ENCODE measurements at regions not wholly inside any gene's neighbourhood (a gene's known extent, or its start where the extent isn't known, plus 50 kb on each side); places are given as distances from the start of the nearest gene placed in this dataset.

DNA sequence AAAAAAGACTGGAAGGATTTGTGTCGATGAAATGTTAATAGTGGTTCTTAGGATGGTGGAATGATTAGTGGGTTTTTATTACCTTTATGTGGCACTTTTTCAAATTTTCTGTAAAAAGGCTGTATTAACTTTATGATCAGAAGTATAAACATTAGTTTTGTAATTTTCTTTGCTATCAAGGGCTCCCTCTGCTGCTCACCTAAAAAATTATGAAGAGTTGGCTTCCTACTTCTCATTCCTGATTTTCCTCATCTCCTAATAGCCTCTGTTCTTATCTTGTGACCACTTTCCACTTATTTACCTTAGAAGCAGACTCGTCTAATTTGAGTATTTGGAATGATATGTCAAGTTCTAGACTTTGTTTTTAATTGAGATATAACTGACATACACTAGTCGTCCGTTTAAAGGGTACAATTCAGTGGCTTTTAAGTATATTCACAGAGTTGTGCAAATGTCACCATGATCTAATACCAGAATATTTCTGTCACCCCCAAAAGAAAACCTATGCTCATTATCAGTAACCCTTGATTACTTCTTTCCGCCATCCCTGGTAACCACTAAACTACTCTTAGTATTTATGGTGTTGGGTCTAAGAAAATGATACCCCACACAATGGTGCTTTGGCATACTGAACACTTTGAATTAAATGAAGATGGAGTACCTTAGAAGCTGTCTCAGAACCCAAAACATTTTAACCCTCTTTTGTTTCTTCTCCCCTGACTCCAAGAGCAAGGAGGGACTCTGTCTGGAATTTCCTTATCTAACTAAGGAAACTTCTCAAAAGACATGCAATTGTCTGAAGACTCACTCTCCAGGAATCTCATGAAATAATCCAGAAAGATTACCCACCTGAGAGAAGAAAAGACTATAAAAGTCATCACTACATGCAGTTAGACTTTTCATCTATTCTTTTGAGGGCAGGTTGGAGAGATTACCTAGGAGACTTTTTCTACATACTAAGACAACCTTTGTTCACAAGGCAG is 311.3 kb downstream of the DLEU7 start:
- Histone ChIP-seq H3K4me1 (peaks cover 5 to 45% (median 25%) of the 10 kb centered on the region in 12 donors), H3K4me3 (no peak overlapping the region), H3K27ac (no peak overlapping the region), H3K36me3 (no peaks in the 10 kb centered on the region), H3K27me3 (no peaks in the 10 kb centered on the region), H3K9me3 (peaks cover 0 to 32% (median 18%) of the 10 kb centered on the region in 12 donors)
- DNase-seq (no peak), ATAC-seq (no peak)
- intact Hi-C loops (cut with DNase I): loop anchor here in 9 of 10 donors (2.0 to 10.0 kb wide), 17 partner anchors 147 to 557 kb away; partner anchors contain the start of gene TRIM13 (in 1 of the 9)
- WGBS, 4 donors: 76 to 82% (median 79%) methylated on average over 5 of the region's 5 CpGs
- no peak for TF ChIP-seq POLR2A (IDR thresholded peaks at IDR 0.05)
- TF ChIP-seq, protein P1, sequence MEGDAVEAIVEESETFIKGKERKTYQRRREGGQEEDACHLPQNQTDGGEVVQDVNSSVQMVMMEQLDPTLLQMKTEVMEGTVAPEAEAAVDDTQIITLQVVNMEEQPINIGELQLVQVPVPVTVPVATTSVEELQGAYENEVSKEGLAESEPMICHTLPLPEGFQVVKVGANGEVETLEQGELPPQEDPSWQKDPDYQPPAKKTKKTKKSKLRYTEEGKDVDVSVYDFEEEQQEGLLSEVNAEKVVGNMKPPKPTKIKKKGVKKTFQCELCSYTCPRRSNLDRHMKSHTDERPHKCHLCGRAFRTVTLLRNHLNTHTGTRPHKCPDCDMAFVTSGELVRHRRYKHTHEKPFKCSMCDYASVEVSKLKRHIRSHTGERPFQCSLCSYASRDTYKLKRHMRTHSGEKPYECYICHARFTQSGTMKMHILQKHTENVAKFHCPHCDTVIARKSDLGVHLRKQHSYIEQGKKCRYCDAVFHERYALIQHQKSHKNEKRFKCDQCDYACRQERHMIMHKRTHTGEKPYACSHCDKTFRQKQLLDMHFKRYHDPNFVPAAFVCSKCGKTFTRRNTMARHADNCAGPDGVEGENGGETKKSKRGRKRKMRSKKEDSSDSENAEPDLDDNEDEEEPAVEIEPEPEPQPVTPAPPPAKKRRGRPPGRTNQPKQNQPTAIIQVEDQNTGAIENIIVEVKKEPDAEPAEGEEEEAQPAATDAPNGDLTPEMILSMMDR (IDR thresholded peaks at IDR 0.05): peak; percentile 37 to 75 (median 57)

DNA sequence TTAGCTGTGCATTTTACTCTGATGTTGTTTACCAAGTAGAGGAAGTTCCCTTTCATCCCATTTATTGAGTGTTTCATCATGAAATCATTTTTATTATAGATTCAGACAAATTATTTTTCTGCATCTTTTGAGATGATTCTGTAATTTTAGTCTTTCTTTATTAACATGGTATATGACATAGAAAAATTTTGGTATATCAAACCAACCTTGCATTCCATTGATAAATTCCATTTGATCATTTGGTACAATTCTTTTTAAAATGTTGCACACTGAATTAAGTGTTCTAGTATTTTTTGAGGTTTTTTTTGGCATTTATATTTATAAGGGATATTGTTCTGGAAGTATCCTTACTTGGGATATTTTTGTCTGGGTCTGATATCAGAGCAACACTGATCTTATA is 308.4 kb downstream of the DLEU7 start:
- Histone ChIP-seq H3K4me3 (no peak overlapping the region), H3K27ac (no peak overlapping the region), H3K4me1 (peaks cover 0 to 22% (median 5%) of the 10 kb centered on the region in 12 donors), H3K9me3 (peaks cover 0 to 52% (median 22%) of the 10 kb centered on the region in 12 donors), H3K36me3 (no peaks in the 10 kb centered on the region), H3K27me3 (no peaks in the 10 kb centered on the region)
- no peak for ATAC-seq
- intact Hi-C loops (cut with DNase I): loop anchor here in 7 of 10 donors (5.0 to 10.0 kb wide), 10 partner anchors 150 to 560 kb away; no protein-coding TSS in a partner anchor
- TF ChIP-seq POLR2A (IDR thresholded peaks at IDR 0.05): no peak
- TF ChIP-seq, protein P1 (IDR thresholded peaks at IDR 0.05): no peak
- no peak for DNase-seq

DNA sequence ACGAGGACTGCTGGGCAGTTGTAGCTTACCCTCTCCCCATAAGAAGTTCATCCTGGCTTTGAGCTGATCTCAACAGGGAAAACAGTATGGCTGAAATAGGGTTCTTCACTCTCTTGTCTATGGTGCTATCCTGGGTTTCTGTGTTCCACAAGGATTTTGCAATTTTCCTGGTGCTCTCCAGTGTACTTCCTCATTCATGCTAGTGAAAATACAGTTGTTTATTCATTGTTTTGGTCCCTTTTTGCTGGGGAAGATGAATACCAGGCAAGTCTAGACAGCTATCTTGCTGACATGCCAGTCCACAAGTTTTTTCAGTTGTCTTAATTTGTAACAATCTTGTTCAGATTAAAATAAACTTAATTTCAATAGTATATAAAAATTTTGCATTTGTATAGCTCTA is 306.5 kb downstream of the DLEU7 start:
- no peak overlapping the region for H3K27ac ChIP-seq
- DNase-seq: no peak
- TF ChIP-seq POLR2A (IDR thresholded peaks at IDR 0.05): no peak
- TF ChIP-seq, protein P1 (IDR thresholded peaks at IDR 0.05): no peak
- no peak for ATAC-seq
- intact Hi-C loops (cut with DNase I): loop anchor here in 7 of 10 donors (5.0 to 10.0 kb wide), 10 partner anchors 152 to 562 kb away; no protein-coding TSS in a partner anchor
- H3K4me3 ChIP-seq: no peak overlapping the region
- no peaks in the 10 kb centered on the region for H3K27me3 ChIP-seq
- WGBS, 4 donors: 91 to 100% (median 96%) methylated on average over 1 of the region's 1 CpG
- H3K36me3 ChIP-seq: no peaks in the 10 kb centered on the region
- H3K4me1 ChIP-seq: peaks cover 0 to 5% (median 0%) of the 10 kb centered on the region in 12 donors
- peaks cover 0 to 52% (median 22%) of the 10 kb centered on the region in 12 donors for H3K9me3 ChIP-seq

Measured in heart left ventricle (tissue), 16 donors.